Right renal pelvis (tissue), 4 donors: ENCODE measurements at regions not wholly inside any gene's neighbourhood (a gene's known extent, or its start where the extent isn't known, plus 50 kb on each side); places are given as distances from the start of the nearest gene placed in this dataset.

ENCODE experiments used
- DNase-seq, 4 donors: peaks; one replicate each; pipeline ENCODE4 v3.0.0-alpha.2; 2013; ENCODE audit warnings: low read depth in 4 of 4, low spot score in 3 of 4, missing footprints in 1 of 4

GRCh38 chr19:31402529-31403316 lies 53.5 kb upstream of the TSHZ3 start:
- no peak for DNase-seq

GRCh38 chr19:31406106-31406505 lies 56.9 kb upstream of the TSHZ3 start:
- no peak for DNase-seq

GRCh38 chr19:31408460-31409124 lies 59.4 kb upstream of the TSHZ3 start:
- DNase-seq: no peak

GRCh38 chr19:31413353-31413752 lies 64.1 kb upstream of the TSHZ3 start:
- DNase-seq: no peak

- DNase-seq: no peak
Measured at GRCh38 chr19:31415322-31415721, 66.1 kb upstream of the TSHZ3 start.

GRCh38 chr19:31416548-31416947 lies 67.3 kb upstream of the TSHZ3 start:
- DNase-seq: no peak

GRCh38 chr19:31418055-31418454 lies 68.8 kb upstream of the TSHZ3 start:
- no peak for DNase-seq

GRCh38 chr19:31418692-31419430 lies 69.6 kb upstream of the TSHZ3 start:
- DNase-seq: no peak

- DNase-seq: no peak
Measured at GRCh38 chr19:31419871-31420445, 70.7 kb upstream of the TSHZ3 start.

GRCh38 chr19:31421082-31421481 lies 71.8 kb upstream of the TSHZ3 start:
- DNase-seq: no peak

GRCh38 chr19:31421856-31422255 lies 72.6 kb upstream of the TSHZ3 start:
- DNase-seq: no peak

GRCh38 chr19:31423896-31424295 lies 74.7 kb upstream of the TSHZ3 start:
- no peak for DNase-seq

GRCh38 chr19:31424861-31425620 lies 75.8 kb upstream of the TSHZ3 start:
- peak in 1 of 4 donors; percentile 5 for DNase-seq

- DNase-seq: no peak
Measured at GRCh38 chr19:31427857-31428256, 78.6 kb upstream of the TSHZ3 start.

- DNase-seq: no peak
Measured at GRCh38 chr19:31430381-31430780, 81.1 kb upstream of the TSHZ3 start.

- DNase-seq: no peak
Measured at GRCh38 chr19:31432201-31432810, 83.1 kb upstream of the TSHZ3 start.

GRCh38 chr19:31436121-31436776 lies 87.0 kb upstream of the TSHZ3 start:
- no peak for DNase-seq

- DNase-seq: no peak
Measured at GRCh38 chr19:31438401-31439269, 89.4 kb upstream of the TSHZ3 start.

GRCh38 chr19:31439270-31439573 lies 90.0 kb upstream of the TSHZ3 start:
- no peak for DNase-seq
